ENCODE measurements at regions not wholly inside any gene's neighbourhood (a gene's known extent, or its start where the extent isn't known, plus 50 kb on each side); places are given as distances from the start of the nearest gene placed in this dataset.

DNA sequence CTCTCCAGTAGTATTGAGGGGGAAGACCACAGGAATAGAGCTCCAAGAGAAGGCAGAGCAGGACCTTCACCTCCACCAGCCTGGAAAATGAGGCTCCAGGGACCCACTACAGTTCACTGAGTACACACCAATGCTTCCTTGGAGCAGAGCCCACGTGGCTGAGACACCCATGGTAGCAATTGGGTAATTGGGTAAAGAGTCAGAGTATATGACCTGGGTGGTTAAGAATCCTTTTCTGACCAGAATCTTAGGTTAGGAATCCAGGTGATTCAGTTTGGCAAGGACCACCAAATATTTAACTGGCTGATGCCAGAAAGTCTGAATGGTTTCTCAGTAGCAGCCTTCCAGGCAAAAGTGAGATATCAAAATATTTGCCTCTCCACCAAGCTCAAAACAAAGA, 107.7 kb downstream of the MDH1 start (continued):
- TF ChIP-seq, protein P1, sequence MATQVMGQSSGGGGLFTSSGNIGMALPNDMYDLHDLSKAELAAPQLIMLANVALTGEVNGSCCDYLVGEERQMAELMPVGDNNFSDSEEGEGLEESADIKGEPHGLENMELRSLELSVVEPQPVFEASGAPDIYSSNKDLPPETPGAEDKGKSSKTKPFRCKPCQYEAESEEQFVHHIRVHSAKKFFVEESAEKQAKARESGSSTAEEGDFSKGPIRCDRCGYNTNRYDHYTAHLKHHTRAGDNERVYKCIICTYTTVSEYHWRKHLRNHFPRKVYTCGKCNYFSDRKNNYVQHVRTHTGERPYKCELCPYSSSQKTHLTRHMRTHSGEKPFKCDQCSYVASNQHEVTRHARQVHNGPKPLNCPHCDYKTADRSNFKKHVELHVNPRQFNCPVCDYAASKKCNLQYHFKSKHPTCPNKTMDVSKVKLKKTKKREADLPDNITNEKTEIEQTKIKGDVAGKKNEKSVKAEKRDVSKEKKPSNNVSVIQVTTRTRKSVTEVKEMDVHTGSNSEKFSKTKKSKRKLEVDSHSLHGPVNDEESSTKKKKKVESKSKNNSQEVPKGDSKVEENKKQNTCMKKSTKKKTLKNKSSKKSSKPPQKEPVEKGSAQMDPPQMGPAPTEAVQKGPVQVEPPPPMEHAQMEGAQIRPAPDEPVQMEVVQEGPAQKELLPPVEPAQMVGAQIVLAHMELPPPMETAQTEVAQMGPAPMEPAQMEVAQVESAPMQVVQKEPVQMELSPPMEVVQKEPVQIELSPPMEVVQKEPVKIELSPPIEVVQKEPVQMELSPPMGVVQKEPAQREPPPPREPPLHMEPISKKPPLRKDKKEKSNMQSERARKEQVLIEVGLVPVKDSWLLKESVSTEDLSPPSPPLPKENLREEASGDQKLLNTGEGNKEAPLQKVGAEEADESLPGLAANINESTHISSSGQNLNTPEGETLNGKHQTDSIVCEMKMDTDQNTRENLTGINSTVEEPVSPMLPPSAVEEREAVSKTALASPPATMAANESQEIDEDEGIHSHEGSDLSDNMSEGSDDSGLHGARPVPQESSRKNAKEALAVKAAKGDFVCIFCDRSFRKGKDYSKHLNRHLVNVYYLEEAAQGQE (IDR thresholded peaks at IDR 0.05; ENCODE audit: unreplicated experiment) = no peak
- no peak for TF ChIP-seq CTCF (conservative IDR thresholded peaks at IDR 0.05; ENCODE audit: low read depth in 2 of 2)
- no peak for TF ChIP-seq JUNB (IDR thresholded peaks at IDR 0.05; ENCODE audit: unreplicated experiment)

DNA sequence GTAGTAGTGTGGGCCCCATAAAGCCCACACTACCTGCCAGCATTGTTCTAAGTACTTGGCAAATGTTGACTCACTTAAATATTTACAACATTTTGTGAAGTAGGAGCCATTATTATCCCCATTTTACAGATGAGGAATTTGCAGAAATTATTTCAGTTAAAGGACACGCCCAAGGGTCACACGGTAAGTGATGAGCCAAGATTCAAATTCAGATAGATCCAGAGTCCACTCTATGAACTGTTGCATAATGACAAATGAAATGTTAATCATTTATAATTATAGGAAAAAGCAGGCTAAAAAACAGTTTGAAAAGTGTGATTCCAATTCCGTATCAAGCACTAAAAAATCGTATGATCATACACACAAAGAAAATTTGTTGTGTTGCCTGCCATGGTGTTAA, 108.4 kb downstream of the MDH1 start:
- Histone ChIP-seq H3K4me3 (no peak overlapping the region), H3F3A (replicated peaks; ENCODE audit: low read depth) (no peaks in the 10 kb centered on the region), H3K4me1 (ENCODE audit: insufficient read depth) (no peaks in the 10 kb centered on the region; the same call in 1 of the 2 replicates), H3K27ac (ENCODE audit: low read depth) (no peak overlapping the region), H3K36me3 (ENCODE audit: insufficient read depth) (no peaks in the 10 kb centered on the region), H4K20me1 (replicated peaks; ENCODE audit: insufficient read depth) (no peaks in the 10 kb centered on the region), H3K79me2 (replicated peaks; ENCODE audit: insufficient read depth) (no peaks in the 10 kb centered on the region), H3K4me2 (no peak overlapping the region), H3K9me2 (ENCODE audit: insufficient read depth) (no peaks in the 10 kb centered on the region), H2AFZ (no peak overlapping the region), H3K27me3 (ENCODE audit: insufficient read depth) (no peaks in the 10 kb centered on the region)
- Mint-ChIP-seq H3K27me3 (ENCODE audit: insufficient read depth, low read depth, poor library complexity) (no peaks in the 10 kb centered on the region), H3K4me1 (peaks cover 18% of the 10 kb centered on the region), H3K4me3 (no peak overlapping the region), H3K9me3 (no peaks in the 10 kb centered on the region; the same call in 2 of the 3 replicates), H3K27ac (no peak overlapping the region), H3K36me3 (ENCODE audit: low read depth) (no peaks in the 10 kb centered on the region)
- ATAC-seq (no peak), DNase-seq (ENCODE audit: low spot score) (no peak)
- TF ChIP-seq EZH2 (IDR thresholded peaks at IDR 0.05; ENCODE audit: low read depth, unreplicated experiment) (no peak), NANOG (IDR thresholded peaks at IDR 0.05; ENCODE audit: borderline replicate concordance) (no peak), EZH2phosphoT487 (IDR thresholded peaks at IDR 0.05; ENCODE audit: unreplicated experiment) (no peak)
- TF ChIP-seq, protein P1 (IDR thresholded peaks at IDR 0.05; ENCODE audit: unreplicated experiment) = no peak

Measured in GM23338 (cell line).